Keratinocyte (primary cell): ENCODE measurements at regions not wholly inside any gene's neighbourhood (a gene's known extent, or its start where the extent isn't known, plus 50 kb on each side); places are given as distances from the start of the nearest gene placed in this dataset.

ENCODE experiments used
- DNase-seq: peaks from one replicate; pipeline ENCODE4 v3.0.0-alpha.2; 2011; ENCODE audit warnings: low read depth, missing footprints, low spot score
- FAIRE-seq: peaks from 2 replicates; lab custom pipeline; 2011; peaks lifted over from hg19 to GRCh38; lab: Jason Lieb, UNC
- H2AFZ ChIP-seq: 2 replicates; pipeline ENCODE4 v1.6.0; 2012; ENCODE audit warnings: low read length, control low read depth, inconsistent platforms; ENCODE audit not compliant: control insufficient read depth
- H3K27ac ChIP-seq: 2 replicates; pipeline ENCODE4 v1.5.1; 2011; ENCODE audit warnings: low read length; ENCODE audit not compliant: control insufficient read depth, insufficient read depth
- H3K27me3 ChIP-seq: 3 replicates; pipeline ENCODE4 v1.6.0; 2011; ENCODE audit warnings: low read length; ENCODE audit not compliant: control insufficient read depth, insufficient read depth; ENCODE audit errors: extremely low read depth
- H3K36me3 ChIP-seq, 2 experiments: 2 replicates in 1 of 2; 3 replicates in 1 of 2; pipeline ENCODE4 v1.5.1; 2011; ENCODE audit warnings: low read length in 2 of 2, mild to moderate bottlenecking in 1 of 2; ENCODE audit not compliant: control insufficient read depth in 2 of 2, insufficient read depth in 2 of 2; ENCODE audit errors: extremely low read depth in 1 of 2
- H3K4me1 ChIP-seq: 3 replicates; pipeline ENCODE4 v1.5.1; 2011; ENCODE audit warnings: low read length; ENCODE audit not compliant: control insufficient read depth, insufficient read depth; ENCODE audit errors: extremely low read depth
- H3K4me2 ChIP-seq: 3 replicates; pipeline ENCODE4 v1.6.0; 2011; ENCODE audit warnings: low read depth, low read length; ENCODE audit not compliant: control insufficient read depth, insufficient read depth; ENCODE audit errors: extremely low read depth
- H3K4me3 ChIP-seq, 3 experiments: fragments of 200-600 bp in 1 of 3; sonication (generic) in 1 of 3; 2 replicates in 2 of 3; 3 replicates in 1 of 3; pipeline ENCODE4 v1.5.1; 2011 to 2016; ENCODE audit warnings: low read length in 3 of 3, mild to moderate bottlenecking in 3 of 3, control low read depth in 2 of 3, inconsistent platforms in 1 of 3, low read depth in 1 of 3, mixed read lengths in 1 of 3, mixed run types in 1 of 3, moderate library complexity in 1 of 3; ENCODE audit not compliant: control insufficient read depth in 2 of 3, insufficient read depth in 2 of 3; ENCODE audit errors: extremely low read depth in 1 of 3
- H3K79me2 ChIP-seq: 2 replicates; pipeline ENCODE4 v1.6.0; 2012; ENCODE audit warnings: low read length; ENCODE audit not compliant: control insufficient read depth, insufficient read depth
- H3K9ac ChIP-seq: 3 replicates; pipeline ENCODE4 v1.6.0; 2011; ENCODE audit warnings: low read length; ENCODE audit not compliant: control insufficient read depth, insufficient read depth; ENCODE audit errors: extremely low read depth
- H3K9me1 ChIP-seq: 3 replicates; pipeline ENCODE4 v1.6.0; 2011; ENCODE audit warnings: low read length; ENCODE audit not compliant: control insufficient read depth, insufficient read depth; ENCODE audit errors: extremely low read depth
- H3K9me3 ChIP-seq: 2 replicates; pipeline ENCODE4 v1.5.1; 2012; ENCODE audit warnings: low read depth, low read length; ENCODE audit not compliant: control insufficient read depth
- H4K20me1 ChIP-seq: 3 replicates; pipeline ENCODE4 v1.6.0; 2011; ENCODE audit warnings: low read length; ENCODE audit not compliant: control insufficient read depth, insufficient read depth; ENCODE audit errors: extremely low read depth
- EZH2 ChIP-seq: IDR thresholded peaks from one replicate; pipeline ENCODE4 v1.6.1; 2012; ENCODE audit warnings: inconsistent platforms, mild to moderate bottlenecking, low read length, moderate library complexity
- dilution Hi-C: fragments of 300-500 bp; cut with MboI; formaldehyde crosslinking; loops from one replicate; pipeline ENCODE4 v1.7.0; 2020; ENCODE audit warnings: low sequenced_read_pairs; ENCODE audit not compliant: extremely low pct_ligation_motif_present
- TF ChIP-seq, protein P1 (sequence below), 3 experiments: IDR thresholded peaks in 1 of 3; conservative IDR thresholded peaks in 1 of 3; optimal IDR thresholded peaks in 1 of 3; 2 replicates in 2 of 3; 3 replicates in 1 of 3; pipeline versions ENCODE3 to v1.5.1; 2011; ENCODE audit warnings: low read length in 3 of 3, mild to moderate bottlenecking in 3 of 3, moderate library complexity in 2 of 3, control low read depth in 1 of 3, inconsistent platforms in 1 of 3; ENCODE audit not compliant: insufficient read depth in 2 of 3; ENCODE audit errors: extremely low read depth in 1 of 3

DNA sequence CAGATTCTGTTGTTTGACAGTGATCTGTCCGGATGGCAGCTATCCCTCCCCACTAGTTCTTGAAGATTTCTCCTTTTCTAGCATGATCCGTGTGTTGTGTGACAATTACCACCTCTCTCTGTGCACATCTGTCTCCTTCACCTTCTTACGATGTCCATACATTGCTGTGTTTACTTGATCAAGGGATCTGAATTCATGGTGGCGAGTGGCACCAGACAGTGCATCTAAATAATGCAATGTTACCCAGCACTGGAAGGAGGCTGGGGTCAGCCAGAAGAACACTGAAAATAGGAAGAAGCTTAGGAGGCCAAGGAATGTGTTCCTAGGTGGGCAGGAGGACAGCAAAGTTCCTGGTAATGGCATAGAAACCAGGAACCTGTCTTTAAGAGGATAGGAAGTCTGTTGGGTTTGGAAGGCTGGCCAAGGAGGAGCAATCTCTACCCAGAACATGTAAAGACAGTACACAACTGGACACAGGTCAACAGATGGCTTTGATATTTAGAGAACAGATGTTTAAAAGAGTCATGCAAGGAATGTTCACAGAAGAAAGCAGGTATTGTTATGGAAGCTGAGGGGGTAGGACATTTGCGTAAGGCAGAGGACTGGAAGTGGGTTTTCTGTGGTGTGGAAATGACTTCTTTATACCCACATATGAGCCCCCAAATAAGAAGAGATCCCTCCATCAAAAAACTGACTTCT lies 126.4 kb downstream of the HRH4 start:
- H3K9me1 ChIP-seq = no peaks in the 10 kb centered on the region
- DNase-seq (no peak), FAIRE-seq (no peak)
- dilution Hi-C loops = no loop called here
- no peak overlapping the region for H3K9ac ChIP-seq
- no peak overlapping the region for H2AFZ ChIP-seq
- no peaks in the 10 kb centered on the region for H3K9me3 ChIP-seq
- H3K4me1 ChIP-seq = no peaks in the 10 kb centered on the region
- H3K4me2 ChIP-seq = no peak overlapping the region
- H3K4me3 ChIP-seq = no peak overlapping the region
- H3K27ac ChIP-seq = no peak overlapping the region
- no peaks in the 10 kb centered on the region for H3K79me2 ChIP-seq
- H4K20me1 ChIP-seq = no peaks in the 10 kb centered on the region
- no peaks in the 10 kb centered on the region for H3K27me3 ChIP-seq
- no peaks in the 10 kb centered on the region for H3K36me3 ChIP-seq
- no peak for TF ChIP-seq EZH2
- TF ChIP-seq, protein P1, sequence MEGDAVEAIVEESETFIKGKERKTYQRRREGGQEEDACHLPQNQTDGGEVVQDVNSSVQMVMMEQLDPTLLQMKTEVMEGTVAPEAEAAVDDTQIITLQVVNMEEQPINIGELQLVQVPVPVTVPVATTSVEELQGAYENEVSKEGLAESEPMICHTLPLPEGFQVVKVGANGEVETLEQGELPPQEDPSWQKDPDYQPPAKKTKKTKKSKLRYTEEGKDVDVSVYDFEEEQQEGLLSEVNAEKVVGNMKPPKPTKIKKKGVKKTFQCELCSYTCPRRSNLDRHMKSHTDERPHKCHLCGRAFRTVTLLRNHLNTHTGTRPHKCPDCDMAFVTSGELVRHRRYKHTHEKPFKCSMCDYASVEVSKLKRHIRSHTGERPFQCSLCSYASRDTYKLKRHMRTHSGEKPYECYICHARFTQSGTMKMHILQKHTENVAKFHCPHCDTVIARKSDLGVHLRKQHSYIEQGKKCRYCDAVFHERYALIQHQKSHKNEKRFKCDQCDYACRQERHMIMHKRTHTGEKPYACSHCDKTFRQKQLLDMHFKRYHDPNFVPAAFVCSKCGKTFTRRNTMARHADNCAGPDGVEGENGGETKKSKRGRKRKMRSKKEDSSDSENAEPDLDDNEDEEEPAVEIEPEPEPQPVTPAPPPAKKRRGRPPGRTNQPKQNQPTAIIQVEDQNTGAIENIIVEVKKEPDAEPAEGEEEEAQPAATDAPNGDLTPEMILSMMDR (optimal IDR thresholded peaks at IDR 0.05 in 1 of 3, IDR thresholded peaks at IDR 0.05 in 1 of 3, conservative IDR thresholded peaks at IDR 0.05 in 1 of 3; ENCODE audit: extremely low read depth in 1 of 3, insufficient read depth in 2 of 3, low read length in 3 of 3) = no peak

DNA sequence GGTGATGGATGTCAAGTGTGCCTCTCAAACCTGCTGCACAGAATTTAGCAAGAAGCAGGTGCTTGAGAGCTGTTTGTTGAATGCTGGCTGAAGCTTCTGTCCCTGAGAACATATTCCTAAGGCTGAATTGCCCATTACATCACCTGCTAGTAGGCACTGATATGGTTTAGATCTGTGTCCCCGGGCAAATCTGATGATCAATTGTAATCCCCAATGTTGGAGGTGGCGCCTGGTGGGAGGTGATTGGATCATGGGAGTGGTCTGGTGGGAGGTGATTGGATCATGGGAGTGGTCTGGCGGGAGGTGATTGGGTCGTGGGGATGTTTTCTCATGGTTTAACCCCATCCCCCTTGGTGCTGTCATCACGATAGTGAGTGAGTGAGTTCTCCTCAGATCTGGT lies 128.0 kb downstream of the HRH4 start:
- H3K4me1 ChIP-seq = no peaks in the 10 kb centered on the region
- DNase-seq = no peak
- FAIRE-seq = no peak

More for the DNA sequence above, 128.0 kb downstream of the HRH4 start:
- no peak overlapping the region for H3K27ac ChIP-seq
- no peaks in the 10 kb centered on the region for H3K9me3 ChIP-seq
- H3K4me3 ChIP-seq = no peak overlapping the region
- TF ChIP-seq, protein P1 (optimal IDR thresholded peaks at IDR 0.05 in 1 of 3, IDR thresholded peaks at IDR 0.05 in 1 of 3, conservative IDR thresholded peaks at IDR 0.05 in 1 of 3; ENCODE audit: extremely low read depth in 1 of 3, insufficient read depth in 2 of 3, low read length in 3 of 3) = no peak
- no peak for TF ChIP-seq EZH2
- H2AFZ ChIP-seq = no peak overlapping the region
- no peaks in the 10 kb centered on the region for H3K9me1 ChIP-seq
- no peaks in the 10 kb centered on the region for H3K36me3 ChIP-seq
- no peak overlapping the region for H3K4me2 ChIP-seq
- H3K79me2 ChIP-seq = no peaks in the 10 kb centered on the region
- H4K20me1 ChIP-seq = no peaks in the 10 kb centered on the region
- no peaks in the 10 kb centered on the region for H3K27me3 ChIP-seq
- H3K9ac ChIP-seq = no peak overlapping the region
- dilution Hi-C loops = no loop called here
